SK-N-MC (cell line): ENCODE measurements at regions not wholly inside any gene's neighbourhood (a gene's known extent, or its start where the extent isn't known, plus 50 kb on each side); places are given as distances from the start of the nearest gene placed in this dataset.

ENCODE experiments used
- DNase-seq: peaks from one replicate; pipeline ENCODE4 v3.0.0-alpha.2; 2011; ENCODE audit warnings: low read depth, low spot score
- H3K27ac ChIP-seq: fragments of 200-600 bp; sonication (generic); 2 replicates; pipeline ENCODE4 v1.5.1; 2016; ENCODE audit warnings: mixed run types
- H3K36me3 ChIP-seq: fragments of 200-600 bp; sonication (generic); 2 replicates; pipeline ENCODE4 v1.6.1; 2017; ENCODE audit warnings: antibody characterized with exemption, low read length, mixed read lengths; ENCODE audit not compliant: insufficient read depth
- H3K4me3 ChIP-seq: fragments of 200-600 bp; sonication (generic); 2 replicates; pipeline ENCODE4 v1.5.1; 2016
- H3K9ac ChIP-seq: fragments of 200-600 bp; sonication (generic); 2 replicates; pipeline ENCODE4 v1.8.0; 2017; ENCODE audit warnings: mixed run types, mixed read lengths; ENCODE audit not compliant: insufficient read length
- H3K9me3 ChIP-seq: fragments of 200-600 bp; sonication (generic); 2 replicates; pipeline ENCODE4 v1.6.1; 2017; ENCODE audit warnings: low read depth, mild to moderate bottlenecking, antibody characterized with exemption, low read length, moderate library complexity, mixed read lengths
- EZH2 ChIP-seq: fragments of 200-600 bp; sonication (generic); IDR thresholded peaks from one replicate; pipeline ENCODE4 v1.6.1; 2017; ENCODE audit warnings: antibody characterized with exemption
- FOXP2 ChIP-seq: optimal IDR thresholded peaks from 2 replicates; pipeline ENCODE3; 2011; ENCODE audit warnings: mild to moderate bottlenecking, moderate library complexity; ENCODE audit not compliant: insufficient read depth; ENCODE audit errors: extremely low read length, control extremely low read depth
- POLR2AphosphoS5 ChIP-seq: IDR thresholded peaks from 2 replicates; pipeline ENCODE4 v1.6.1; 2012; ENCODE audit warnings: mild to moderate bottlenecking, low read depth, low read length, borderline replicate concordance

- Histone ChIP-seq H3K4me3 (no peak overlapping the region), H3K9me3 (no peaks in the 10 kb centered on the region), H3K27ac (no peak overlapping the region), H3K36me3 (no peaks in the 10 kb centered on the region), H3K9ac (no peak overlapping the region)
- TF ChIP-seq EZH2 (no peak), POLR2AphosphoS5 (no peak), FOXP2 (no peak)
- no peak for DNase-seq
Observed at GRCh38 chr20:37643400-37643799, 50.4 kb upstream of the CTNNBL1 start.

GRCh38 chr20:37642246-37642645, 51.6 kb upstream of the CTNNBL1 start:
- no peaks in the 10 kb centered on the region for H3K36me3 ChIP-seq
- TF ChIP-seq FOXP2: no peak
- TF ChIP-seq POLR2AphosphoS5: no peak
- no peak for TF ChIP-seq EZH2
- H3K9ac ChIP-seq: no peak overlapping the region
- H3K4me3 ChIP-seq: no peak overlapping the region
- DNase-seq: no peak
- H3K27ac ChIP-seq: no peak overlapping the region
- no peaks in the 10 kb centered on the region for H3K9me3 ChIP-seq

GRCh38 chr20:37640600-37641561, 52.9 kb upstream of the CTNNBL1 start:
- TF ChIP-seq EZH2 (no peak), FOXP2 (no peak), POLR2AphosphoS5 (no peak)
- Histone ChIP-seq H3K9ac (no peak overlapping the region), H3K4me3 (no peak overlapping the region), H3K36me3 (no peaks in the 10 kb centered on the region), H3K27ac (no peak overlapping the region), H3K9me3 (no peaks in the 10 kb centered on the region)
- DNase-seq: no peak

DNA sequence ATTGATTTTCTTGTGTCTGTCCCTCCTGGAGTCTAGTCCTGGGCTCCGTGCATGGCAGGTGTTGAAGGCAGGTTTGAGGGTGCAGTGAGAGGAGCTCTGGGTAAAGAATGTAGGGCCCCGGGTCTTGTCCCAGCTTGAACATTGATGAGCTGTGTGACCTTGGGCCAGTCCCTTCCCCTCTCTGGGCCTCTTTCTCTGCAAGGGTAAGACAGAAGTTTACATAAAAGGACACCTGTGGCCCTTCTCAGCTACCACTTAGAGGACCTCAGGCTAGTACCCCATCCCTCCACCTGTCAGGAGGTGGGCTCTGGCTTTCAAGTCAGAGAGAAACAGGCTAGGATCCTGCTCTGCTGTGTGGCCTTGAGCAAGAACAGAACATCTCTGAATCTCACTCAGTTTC, 55.3 kb upstream of the CTNNBL1 start:
- Histone ChIP-seq H3K27ac (no peak overlapping the region), H3K36me3 (no peaks in the 10 kb centered on the region), H3K4me3 (no peak overlapping the region), H3K9me3 (no peaks in the 10 kb centered on the region), H3K9ac (no peak overlapping the region)
- no peak for DNase-seq
- no peak for TF ChIP-seq EZH2
- TF ChIP-seq FOXP2: no peak
- TF ChIP-seq POLR2AphosphoS5: no peak

- no peak overlapping the region for H3K9ac ChIP-seq
- no peak overlapping the region for H3K4me3 ChIP-seq
- TF ChIP-seq FOXP2 (no peak), POLR2AphosphoS5 (no peak), EZH2 (no peak)
- no peak for DNase-seq
- H3K36me3 ChIP-seq: no peaks in the 10 kb centered on the region
- no peak overlapping the region for H3K27ac ChIP-seq
- no peaks in the 10 kb centered on the region for H3K9me3 ChIP-seq
Observed at GRCh38 chr20:37636977-37637376, 56.9 kb upstream of the CTNNBL1 start.

- no peaks in the 10 kb centered on the region for H3K9me3 ChIP-seq
- no peak overlapping the region for H3K27ac ChIP-seq
- H3K9ac ChIP-seq: no peak overlapping the region
Observed at GRCh38 chr20:37636212-37636975, 57.4 kb upstream of the CTNNBL1 start.

DNA sequence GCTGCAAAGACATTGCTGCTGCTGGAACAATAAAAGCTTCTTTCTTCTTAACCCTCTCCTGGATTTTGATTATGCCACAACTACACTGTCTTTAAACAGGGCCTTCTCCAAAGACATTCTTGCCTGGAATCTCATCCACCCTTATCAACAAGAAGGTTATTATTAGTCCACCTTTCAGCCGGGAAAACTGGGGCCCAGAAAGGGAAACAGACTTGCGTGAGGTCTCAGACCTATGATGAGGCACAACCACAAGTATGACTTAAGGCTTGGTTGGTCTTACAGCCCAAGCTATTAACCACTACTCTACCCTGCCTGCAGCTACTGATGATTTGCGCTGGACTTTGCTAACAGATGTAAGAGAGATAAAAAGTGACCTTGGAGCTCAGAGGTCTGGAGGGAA, 62.8 kb upstream of the CTNNBL1 start:
- no peak for DNase-seq
- TF ChIP-seq POLR2AphosphoS5 (no peak), EZH2 (no peak), FOXP2 (no peak)
- Histone ChIP-seq H3K4me3 (no peak overlapping the region), H3K36me3 (no peaks in the 10 kb centered on the region), H3K9ac (no peak overlapping the region), H3K9me3 (no peaks in the 10 kb centered on the region), H3K27ac (no peak overlapping the region)

More at GRCh38 chr20:37636212-37636975, 57.4 kb upstream of the CTNNBL1 start:
- Histone ChIP-seq H3K36me3 (no peaks in the 10 kb centered on the region), H3K4me3 (no peak overlapping the region)
- no peak for DNase-seq
- no peak for TF ChIP-seq EZH2
- TF ChIP-seq FOXP2: no peak
- no peak for TF ChIP-seq POLR2AphosphoS5

DNA sequence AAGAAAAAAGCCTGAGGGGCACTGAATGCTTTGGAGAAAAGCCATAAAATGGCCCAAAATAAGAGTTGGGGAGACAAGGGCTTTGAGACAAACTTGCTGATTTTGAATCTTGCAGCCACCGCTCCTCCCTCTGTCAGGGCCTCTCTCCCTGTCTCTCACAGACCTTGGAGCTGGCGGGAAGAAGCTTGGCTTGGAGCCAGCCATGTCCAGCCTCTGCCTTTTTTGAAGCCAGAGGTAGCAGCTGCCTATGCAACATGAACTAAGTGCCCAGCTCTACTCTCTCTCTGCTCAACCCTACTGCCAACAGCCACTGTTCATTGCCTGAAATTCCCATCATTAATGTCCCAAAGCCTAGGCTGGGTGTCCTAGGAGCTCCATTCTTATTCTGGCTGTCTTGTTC, 63.7 kb upstream of the CTNNBL1 start:
- Histone ChIP-seq H3K27ac (no peak overlapping the region), H3K36me3 (no peaks in the 10 kb centered on the region), H3K9ac (no peak overlapping the region), H3K4me3 (no peak overlapping the region), H3K9me3 (no peaks in the 10 kb centered on the region)
- DNase-seq: no peak
- TF ChIP-seq EZH2: no peak
- TF ChIP-seq FOXP2: no peak
- TF ChIP-seq POLR2AphosphoS5: no peak
